ENCODE measurements at regions not wholly inside any gene's neighbourhood (a gene's known extent, or its start where the extent isn't known, plus 50 kb on each side); places are given as distances from the start of the nearest gene placed in this dataset.
A peak's percentile ranks its signal among the peaks of the same experiment; 100 is the strongest.

GRCh38 chr6:43965628-43966373 lies 161.5 kb downstream of the MRPL14 start:
- no peak for DNase-seq

- DNase-seq = no peak
Measured at GRCh38 chr6:43964659-43965570, 162.3 kb downstream of the MRPL14 start.

- no peak for DNase-seq
Measured at GRCh38 chr6:43963877-43964658, 163.2 kb downstream of the MRPL14 start.

GRCh38 chr6:43963203-43963602 lies 164.0 kb downstream of the MRPL14 start:
- DNase-seq = no peak

GRCh38 chr6:43962458-43962857 lies 164.8 kb downstream of the MRPL14 start:
- peak; percentile 41 for DNase-seq

GRCh38 chr6:43957273-43957672 lies 170.0 kb downstream of the MRPL14 start:
- DNase-seq = no peak

- no peak for DNase-seq
Measured at GRCh38 chr6:43956478-43956877, 170.8 kb downstream of the MRPL14 start.

- DNase-seq = no peak
Measured at GRCh38 chr6:43954311-43955131, 172.7 kb downstream of the MRPL14 start.

- no peak for DNase-seq
Measured at GRCh38 chr6:43953794-43954310, 173.4 kb downstream of the MRPL14 start.

GRCh38 chr6:43953256-43953655 lies 174.0 kb downstream of the MRPL14 start:
- no peak for DNase-seq

GRCh38 chr6:43952746-43953145 lies 174.5 kb downstream of the MRPL14 start:
- no peak for DNase-seq

GRCh38 chr6:43951756-43952675 lies 175.2 kb downstream of the MRPL14 start:
- no peak for DNase-seq

- no peak for DNase-seq
Measured at GRCh38 chr6:43951063-43951755, 176.0 kb downstream of the MRPL14 start.

- DNase-seq = no peak
Measured at GRCh38 chr6:43950731-43951062, 176.6 kb downstream of the MRPL14 start.

GRCh38 chr6:43950051-43950605 lies 177.1 kb downstream of the MRPL14 start:
- DNase-seq = no peak

GRCh38 chr6:43949551-43949991 lies 177.7 kb downstream of the MRPL14 start:
- no peak for DNase-seq

- no peak for DNase-seq
Measured at GRCh38 chr6:43948527-43949485, 178.4 kb downstream of the MRPL14 start.

GRCh38 chr6:43947860-43948259 lies 177.8 kb downstream of the VEGFA start:
- DNase-seq = no peak
